HEK293T (cell line): ENCODE measurements at regions not wholly inside any gene's neighbourhood (a gene's known extent, or its start where the extent isn't known, plus 50 kb on each side); places are given as distances from the start of the nearest gene placed in this dataset.

ENCODE experiments used
- FOXA1 ChIP-seq: fragments of 450-650 bp; IDR thresholded peaks from 2 replicates; pipeline ENCODE4 v1.6.1; 2016; ENCODE audit warnings: mild to moderate bottlenecking
- ZNF384 ChIP-seq: fragments of 450-650 bp; IDR thresholded peaks from 2 replicates; pipeline ENCODE4 v1.6.1; 2016

GRCh38 chr4:103786014-103786413 lies 66.2 kb upstream of the TACR3 start:
- no peak for TF ChIP-seq FOXA1
- no peak for TF ChIP-seq ZNF384
